NOMO-1 treated with DMSO at 0.1 percent for 48 hours (cell line): ENCODE measurements at regions not wholly inside any gene's neighbourhood (a gene's known extent, or its start where the extent isn't known, plus 50 kb on each side); places are given as distances from the start of the nearest gene placed in this dataset.
A peak's percentile ranks its signal among the peaks of the same experiment; 100 is the strongest.
"Not testable (repeated sequence)": the region's sequence is repeated elsewhere in the genome, so short reads cannot be mapped to it uniquely, and the experiment has no call there.

ENCODE experiments used
- DNase-seq: peaks from one replicate; lab custom pipeline; 2025; ENCODE audit not compliant: unreplicated experiment; lab: John Stamatoyannopoulos, UW

- no peak for DNase-seq
These were observed 55.0 kb upstream of the PPP1R2C start for GRCh38 chrX:42832764-42833549.

- DNase-seq, result not testable (repeated sequence)
These were observed 55.6 kb upstream of the PPP1R2C start for GRCh38 chrX:42833550-42833940.

- DNase-seq, result no peak
These were observed 59.3 kb upstream of the PPP1R2C start for GRCh38 chrX:42837101-42837726.

GRCh38 chrX:42837747-42838146 lies 59.8 kb upstream of the PPP1R2C start:
- no peak for DNase-seq

GRCh38 chrX:42839632-42840031 lies 61.7 kb upstream of the PPP1R2C start:
- no peak for DNase-seq

- no peak for DNase-seq
These were observed 68.8 kb upstream of the PPP1R2C start for GRCh38 chrX:42846741-42847140.

- no peak for DNase-seq
These were observed 77.3 kb upstream of the PPP1R2C start for GRCh38 chrX:42855259-42855658.

GRCh38 chrX:42857766-42858165 lies 79.8 kb upstream of the PPP1R2C start:
- peak; percentile 25 for DNase-seq

GRCh38 chrX:42869011-42869410 lies 91.0 kb upstream of the PPP1R2C start:
- no peak for DNase-seq

- DNase-seq, result no peak
These were observed 91.9 kb upstream of the PPP1R2C start for GRCh38 chrX:42869659-42870476.

GRCh38 chrX:42886519-42886918 lies 108.6 kb upstream of the PPP1R2C start:
- no peak for DNase-seq

GRCh38 chrX:42900947-42901346 lies 123.0 kb upstream of the PPP1R2C start:
- no peak for DNase-seq

- DNase-seq, result no peak
These were observed 124.5 kb upstream of the PPP1R2C start for GRCh38 chrX:42902513-42902912.

- DNase-seq, result no peak
These were observed 142.8 kb upstream of the PPP1R2C start for GRCh38 chrX:42920752-42921151.

GRCh38 chrX:42930071-42930470 lies 152.1 kb upstream of the PPP1R2C start:
- no peak for DNase-seq

- no peak for DNase-seq
These were observed 153.0 kb upstream of the PPP1R2C start for GRCh38 chrX:42930951-42931350.

- DNase-seq, result no peak
These were observed 155.2 kb upstream of the PPP1R2C start for GRCh38 chrX:42933187-42933586.

- DNase-seq, result peak; percentile 29
These were observed 156.2 kb upstream of the PPP1R2C start for GRCh38 chrX:42934020-42934726.

GRCh38 chrX:42941671-42942070 lies 163.7 kb upstream of the PPP1R2C start:
- DNase-seq, result no peak

- DNase-seq, result peak; percentile 41
These were observed 165.3 kb upstream of the PPP1R2C start for GRCh38 chrX:42943051-42943974.
